ENCODE measurements at regions not wholly inside any gene's neighbourhood (a gene's known extent, or its start where the extent isn't known, plus 50 kb on each side); places are given as distances from the start of the nearest gene placed in this dataset.

GRCh38 chr20:50392138-50392866, 117.9 kb upstream of the PTPN1 start:
- no peaks in the 10 kb centered on the region for H3K9me3 ChIP-seq
- no peak overlapping the region for H3K4me3 ChIP-seq
- no peaks in the 10 kb centered on the region for H3K36me3 ChIP-seq
- TF ChIP-seq CTCF (IDR thresholded peaks at IDR 0.05): no peak
- WGBS, 2 donors: 88 to 89% methylated on average over 9 of the region's 9 CpGs
- intact Hi-C loops (cut with DNase I): loop anchor here in 1 of 3 donors (10.0 kb wide), 1 partner anchor 208 kb away; no protein-coding TSS in a partner anchor
- H3K27ac ChIP-seq: no peak overlapping the region
- FAIRE-seq (no peak), DNase-seq (no peak), ATAC-seq (no peak)
- no peaks in the 10 kb centered on the region for H3K27me3 ChIP-seq
- peaks cover 19 to 27% (median 27%) of the 10 kb centered on the region in 3 donors for H3K4me1 ChIP-seq

- Histone ChIP-seq H3K4me1 (peaks cover 19 to 27% (median 27%) of the 10 kb centered on the region in 3 donors), H3K36me3 (no peaks in the 10 kb centered on the region), H3K27ac (no peak overlapping the region), H3K27me3 (no peaks in the 10 kb centered on the region), H3K4me3 (no peak overlapping the region), H3K9me3 (no peaks in the 10 kb centered on the region)
- intact Hi-C loops (cut with DNase I): loop anchor here in 1 of 3 donors (10.0 kb wide), 1 partner anchor 208 kb away; no protein-coding TSS in a partner anchor
- DNase-seq (no peak), FAIRE-seq (no peak), ATAC-seq (no peak)
- 82 to 83% methylated on average over 6 of the region's 6 CpGs for WGBS, 2 donors
- no peak for TF ChIP-seq CTCF (IDR thresholded peaks at IDR 0.05)
Observed at GRCh38 chr20:50393242-50393641, 116.9 kb upstream of the PTPN1 start.

GRCh38 chr20:50393990-50394561, 116.1 kb upstream of the PTPN1 start:
- 88 to 89% methylated on average over 24 of the region's 24 CpGs for WGBS, 2 donors
- intact Hi-C loops (cut with DNase I): loop anchor here in 1 of 3 donors (10.0 kb wide), 1 partner anchor 209 kb away; no protein-coding TSS in a partner anchor
- TF ChIP-seq CTCF (IDR thresholded peaks at IDR 0.05): no peak

GRCh38 chr20:50394569-50394968, 115.6 kb upstream of the PTPN1 start:
- DNase-seq: no peak
- no peak for ATAC-seq
- no peak for TF ChIP-seq CTCF (IDR thresholded peaks at IDR 0.05)
- peaks cover 7 to 24% (median 20%) of the 10 kb centered on the region in 3 donors for H3K4me1 ChIP-seq
- H3K36me3 ChIP-seq: no peaks in the 10 kb centered on the region
- H3K27ac ChIP-seq: peak overlapping the region in 1 of 4 donors; percentile 39
- H3K27me3 ChIP-seq: no peaks in the 10 kb centered on the region
- intact Hi-C loops (cut with DNase I): loop anchor here in 1 of 3 donors (10.0 kb wide), 1 partner anchor 210 kb away; no protein-coding TSS in a partner anchor
- 83 to 88% methylated on average over 11 of the region's 11 CpGs for whole genome bisulfite sequencing, 2 donors
- no peak overlapping the region for H3K4me3 ChIP-seq
- no peaks in the 10 kb centered on the region for H3K9me3 ChIP-seq
- no peak for FAIRE-seq

More at GRCh38 chr20:50393990-50394561, 116.1 kb upstream of the PTPN1 start:
- ATAC-seq: no peak
- no peaks in the 10 kb centered on the region for H3K9me3 ChIP-seq
- FAIRE-seq: no peak
- no peak overlapping the region for H3K27ac ChIP-seq
- DNase-seq: no peak
- no peaks in the 10 kb centered on the region for H3K36me3 ChIP-seq
- H3K27me3 ChIP-seq: no peaks in the 10 kb centered on the region
- H3K4me1 ChIP-seq: peaks cover 12 to 22% (median 19%) of the 10 kb centered on the region in 3 donors
- H3K4me3 ChIP-seq: no peak overlapping the region

Data from pancreas (tissue), 10 donors.